Neural cell (in vitro differentiated cells): ENCODE measurements at regions not wholly inside any gene's neighbourhood (a gene's known extent, or its start where the extent isn't known, plus 50 kb on each side); places are given as distances from the start of the nearest gene placed in this dataset.

Experiments used
- H2AFZ ChIP-seq: fragments of 200-600, 300-800 bp; sonication (generic), shearing (Covaris generic); 2 replicates; pipeline ENCODE4 v1.6.0; 2014; ENCODE audit warnings: low read depth, mild to moderate bottlenecking, antibody characterized with exemption, low read length, moderate library complexity
- H3F3A ChIP-seq: fragments of 200-600 bp; shearing (Covaris generic); 2 replicates; pipeline ENCODE4 v1.6.1; 2016; ENCODE audit warnings: mild to moderate bottlenecking, moderate library complexity, mixed read lengths, antibody characterized with exemption, low read length; ENCODE audit not compliant: insufficient read depth, poor library complexity, severe bottlenecking
- H3K27ac ChIP-seq: fragments of 200-600, 300-800 bp; sonication (generic), shearing (Covaris generic); 2 replicates; pipeline ENCODE4 v1.5.1; 2014; ENCODE audit warnings: mild to moderate bottlenecking, low read length, moderate library complexity
- H3K27me3 ChIP-seq: fragments of 300-800, 200-600 bp; sonication (generic), shearing (Covaris generic); 2 replicates; pipeline ENCODE4 v1.6.0; 2014; ENCODE audit warnings: mild to moderate bottlenecking, low read depth, low read length, moderate library complexity; ENCODE audit not compliant: insufficient read depth
- H3K36me3 ChIP-seq: fragments of 300-800, 200-600 bp; sonication (generic), shearing (Covaris generic); 2 replicates; pipeline ENCODE4 v1.5.1; 2014; ENCODE audit warnings: mild to moderate bottlenecking, antibody characterized with exemption, low read length, moderate library complexity; ENCODE audit not compliant: insufficient read depth
- H3K4me2 ChIP-seq: fragments of 300-800, 200-600 bp; sonication (generic), shearing (Covaris generic); 2 replicates; pipeline ENCODE4 v1.6.0; 2014; ENCODE audit warnings: mild to moderate bottlenecking, low read length
- H3K4me3 ChIP-seq: fragments of 300-800, 200-600 bp; sonication (generic), shearing (Covaris generic); 2 replicates; pipeline ENCODE4 v1.5.1; 2014; ENCODE audit warnings: mild to moderate bottlenecking, low read length, moderate library complexity
- H3K79me2 ChIP-seq: fragments of 200-600 bp; shearing (Covaris generic); replicated peaks from 2 replicates; pipeline ENCODE4 v1.6.0; 2014; ENCODE audit warnings: mild to moderate bottlenecking, low read length, moderate library complexity; ENCODE audit not compliant: insufficient read depth
- H3K9ac ChIP-seq: fragments of 300-800, 200-600 bp; sonication (generic), shearing (Covaris generic); 2 replicates; pipeline ENCODE4 v1.6.1; 2016; ENCODE audit warnings: mild to moderate bottlenecking, low read length, mixed read lengths
- H3K9me2 ChIP-seq: fragments of 200-600 bp; shearing (Covaris generic); 2 replicates; pipeline ENCODE4 v1.6.1; 2016; ENCODE audit warnings: mild to moderate bottlenecking, low read length, mixed read lengths; ENCODE audit not compliant: insufficient read depth
- H3K9me3 ChIP-seq: fragments of 200-600, 300-800 bp; sonication (generic), shearing (Covaris generic); 2 replicates; pipeline ENCODE4 v1.6.1; 2016; ENCODE audit warnings: mild to moderate bottlenecking, mixed run types, low read length, moderate library complexity, mixed read lengths
- H4K20me1 ChIP-seq: fragments of 200-600 bp; shearing (Covaris generic); 2 replicates; pipeline ENCODE4 v1.6.1; 2016; ENCODE audit warnings: mild to moderate bottlenecking, mixed run types; ENCODE audit not compliant: insufficient read depth
- CTCF ChIP-seq: fragments of 450-650 bp; IDR thresholded peaks from 2 replicates; pipeline ENCODE4 v1.5.1; 2014; ENCODE audit warnings: antibody characterized with exemption, mild to moderate bottlenecking, moderate library complexity; ENCODE audit not compliant: poor library complexity, severe bottlenecking
- EP300 ChIP-seq: fragments of 450-650 bp; conservative IDR thresholded peaks from 2 replicates; pipeline ENCODE4 v1.6.1; 2014; ENCODE audit warnings: antibody characterized with exemption, mild to moderate bottlenecking, moderate library complexity; ENCODE audit not compliant: poor library complexity, severe bottlenecking
- EZH2 ChIP-seq: fragments of 200-600, 300-800 bp; shearing (Covaris generic), sonication (generic); IDR thresholded peaks from 2 replicates; pipeline ENCODE4 v1.6.1; 2014; ENCODE audit warnings: antibody characterized with exemption, low read length, borderline replicate concordance, mild to moderate bottlenecking; ENCODE audit not compliant: insufficient read depth, poor library complexity, severe bottlenecking
- MXI1 ChIP-seq: fragments of 450-650 bp; conservative IDR thresholded peaks from 2 replicates; pipeline ENCODE4 v1.6.1; 2014; ENCODE audit warnings: antibody characterized with exemption, mild to moderate bottlenecking; ENCODE audit not compliant: poor library complexity, severe bottlenecking
- POLR2AphosphoS5 ChIP-seq: IDR thresholded peaks from 2 replicates; pipeline ENCODE4 v1.6.1; 2012
- RAD21 ChIP-seq: fragments of 450-650 bp; conservative IDR thresholded peaks from 2 replicates; pipeline ENCODE4 v1.6.1; 2014; ENCODE audit warnings: antibody characterized with exemption, mild to moderate bottlenecking, moderate library complexity
- REST ChIP-seq: IDR thresholded peaks from 2 replicates; pipeline ENCODE4 v1.6.1; 2012; ENCODE audit warnings: borderline replicate concordance
- SMC3 ChIP-seq: fragments of 450-650 bp; conservative IDR thresholded peaks from 2 replicates; pipeline ENCODE4 v1.6.1; 2014; ENCODE audit warnings: antibody characterized with exemption, mild to moderate bottlenecking, moderate library complexity; ENCODE audit not compliant: poor library complexity
- TAF1 ChIP-seq: IDR thresholded peaks from 2 replicates; pipeline ENCODE4 v1.6.1; 2012; ENCODE audit warnings: low read depth

GRCh38 chr14:29062466-29062865, 295.9 kb downstream of the FOXG1 start:
- Histone ChIP-seq H4K20me1 (no peaks in the 10 kb centered on the region), H3K36me3 (no peaks in the 10 kb centered on the region), H3K27me3 (no peaks in the 10 kb centered on the region), H3F3A (peaks cover 3% of the 10 kb centered on the region), H2AFZ (no peak overlapping the region), H3K9me2 (no peaks in the 10 kb centered on the region), H3K9me3 (no peaks in the 10 kb centered on the region), H3K9ac (no peak overlapping the region), H3K79me2 (no peaks in the 10 kb centered on the region), H3K4me2 (no peak overlapping the region), H3K27ac (no peak overlapping the region), H3K4me3 (no peak overlapping the region)
- TF ChIP-seq SMC3 (no peak), EP300 (no peak), POLR2AphosphoS5 (no peak), TAF1 (no peak), REST (no peak), MXI1 (no peak), EZH2 (no peak), CTCF (no peak), RAD21 (no peak)

DNA sequence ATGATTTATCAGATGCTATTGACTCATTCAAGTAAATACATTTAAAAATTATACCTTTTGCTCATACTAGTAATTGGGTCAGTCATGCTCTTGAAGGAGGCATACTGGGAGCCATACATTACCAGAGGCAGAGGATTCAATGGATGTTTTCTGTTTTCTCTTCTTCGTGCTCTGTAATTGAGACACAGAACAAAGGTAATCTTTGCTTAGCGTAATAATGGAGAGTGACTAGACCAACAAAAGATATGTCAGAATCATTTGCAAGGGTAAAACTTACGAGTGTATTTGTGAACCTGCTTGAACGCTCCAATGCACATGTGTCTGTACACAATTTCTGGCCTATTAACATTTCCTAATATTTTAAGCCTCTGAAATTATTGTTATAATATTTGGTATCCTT, 296.4 kb downstream of the FOXG1 start:
- Histone ChIP-seq H3K9me3 (no peaks in the 10 kb centered on the region), H3K4me2 (no peak overlapping the region), H3K4me3 (no peak overlapping the region), H3K36me3 (no peaks in the 10 kb centered on the region), H2AFZ (no peak overlapping the region), H3K27me3 (no peaks in the 10 kb centered on the region), H4K20me1 (no peaks in the 10 kb centered on the region), H3K9ac (no peak overlapping the region), H3K9me2 (no peaks in the 10 kb centered on the region), H3F3A (peaks cover 3% of the 10 kb centered on the region), H3K27ac (no peak overlapping the region), H3K79me2 (no peaks in the 10 kb centered on the region)
- no peak for TF ChIP-seq EP300
- TF ChIP-seq CTCF, result no peak
- TF ChIP-seq SMC3, result no peak
- no peak for TF ChIP-seq REST
- no peak for TF ChIP-seq EZH2
- TF ChIP-seq POLR2AphosphoS5, result no peak
- TF ChIP-seq MXI1, result no peak
- no peak for TF ChIP-seq TAF1
- no peak for TF ChIP-seq RAD21
